Activated T-cell treated with anti-CD3 and anti-CD28 coated beads for 24 hours (primary cell): ENCODE measurements at regions not wholly inside any gene's neighbourhood (a gene's known extent, or its start where the extent isn't known, plus 50 kb on each side); places are given as distances from the start of the nearest gene placed in this dataset.

Source experiments
- DNase-seq: peaks from one replicate; pipeline ENCODE4 v3.0.0-alpha.2; 2020; ENCODE audit warnings: low read depth

DNA sequence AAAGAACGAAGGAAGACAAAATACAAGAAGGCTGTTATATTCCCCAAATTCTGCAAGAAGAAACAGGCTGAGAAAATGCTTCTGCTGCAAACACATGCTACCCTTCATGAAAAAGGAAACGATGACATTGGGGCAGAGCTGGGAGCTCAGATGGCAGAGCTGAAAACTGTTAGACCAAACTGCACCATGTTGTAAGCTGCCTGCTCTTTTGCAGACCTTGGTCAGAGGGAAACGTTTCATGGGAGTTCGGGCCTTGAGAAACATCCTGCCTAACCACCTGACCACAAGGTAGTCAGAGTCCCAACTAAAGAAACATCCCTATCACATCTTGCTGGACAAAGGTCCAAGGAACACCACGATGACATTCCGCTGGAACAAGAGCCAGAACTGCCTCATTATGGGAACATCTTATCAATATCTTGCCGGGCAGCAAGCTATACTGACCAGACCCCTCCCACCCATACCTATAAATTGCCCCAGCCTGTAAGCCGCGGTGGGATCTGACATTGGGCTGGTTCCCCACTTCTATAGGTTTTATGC, 110.7 kb upstream of the CTSC start:
- no peak for DNase-seq

DNA sequence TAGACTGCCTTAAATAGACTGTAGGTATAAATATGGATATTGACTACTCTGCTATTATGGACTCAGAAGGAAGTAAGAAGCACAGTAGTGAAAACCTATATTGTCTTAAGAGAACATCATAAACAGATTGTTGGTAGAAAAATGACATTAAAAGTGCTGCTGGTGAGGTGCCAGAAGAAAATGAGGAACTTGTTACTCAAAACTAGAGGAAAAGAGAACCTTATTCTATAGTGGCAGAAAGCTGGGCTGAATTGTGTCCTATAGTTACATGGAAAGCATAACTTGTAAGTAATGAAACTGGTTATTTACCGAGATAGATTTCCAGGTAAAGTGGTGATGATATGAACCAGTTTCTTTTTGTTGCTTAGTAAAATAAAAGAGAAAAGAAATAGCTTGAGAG, 109.7 kb upstream of the CTSC start:
- no peak for DNase-seq

- no peak for DNase-seq
Measured at GRCh38 chr11:88439356-88439755, 101.8 kb upstream of the CTSC start.

GRCh38 chr11:88438721-88439120, 101.2 kb upstream of the CTSC start:
- DNase-seq = no peak

- DNase-seq = no peak
Measured at GRCh38 chr11:88435415-88435814, 97.9 kb upstream of the CTSC start.

DNA sequence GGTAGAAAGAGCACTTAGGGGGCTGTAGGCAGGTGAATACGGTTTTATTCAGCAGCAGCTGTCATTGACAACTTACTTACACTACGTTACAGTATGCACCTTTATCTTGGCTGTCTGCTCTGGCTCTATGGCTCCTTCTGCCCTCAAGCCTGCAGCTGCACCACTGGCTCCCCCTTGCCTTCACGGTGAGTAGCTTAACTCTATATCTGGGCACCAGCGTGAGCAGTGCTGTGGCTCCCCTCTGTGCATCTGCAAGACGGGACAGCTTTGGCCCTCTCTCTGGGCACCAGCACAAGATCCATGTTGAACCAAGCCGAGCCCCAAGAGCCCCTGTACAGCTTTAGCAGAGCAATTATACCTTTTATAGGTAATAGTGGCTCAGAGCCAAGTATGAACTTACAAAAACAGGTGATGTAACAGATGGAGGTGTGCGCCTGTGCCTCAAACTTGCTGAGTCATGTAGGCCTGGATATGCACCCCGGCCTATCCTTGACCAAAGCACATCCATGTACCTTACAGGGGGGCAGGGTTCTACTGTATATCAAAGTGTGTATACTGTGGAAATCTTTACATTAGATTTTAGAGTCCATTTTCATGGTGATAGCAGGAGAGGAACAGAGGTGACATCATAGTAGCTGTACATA, 96.9 kb upstream of the CTSC start:
- DNase-seq = no peak

- no peak for DNase-seq
Measured at GRCh38 chr11:88433536-88434230, 96.1 kb upstream of the CTSC start.

GRCh38 chr11:88431675-88432341, 94.3 kb upstream of the CTSC start:
- no peak for DNase-seq

GRCh38 chr11:88428959-88429358, 91.4 kb upstream of the CTSC start:
- no peak for DNase-seq

GRCh38 chr11:88427719-88428118, 90.2 kb upstream of the CTSC start:
- no peak for DNase-seq

DNA sequence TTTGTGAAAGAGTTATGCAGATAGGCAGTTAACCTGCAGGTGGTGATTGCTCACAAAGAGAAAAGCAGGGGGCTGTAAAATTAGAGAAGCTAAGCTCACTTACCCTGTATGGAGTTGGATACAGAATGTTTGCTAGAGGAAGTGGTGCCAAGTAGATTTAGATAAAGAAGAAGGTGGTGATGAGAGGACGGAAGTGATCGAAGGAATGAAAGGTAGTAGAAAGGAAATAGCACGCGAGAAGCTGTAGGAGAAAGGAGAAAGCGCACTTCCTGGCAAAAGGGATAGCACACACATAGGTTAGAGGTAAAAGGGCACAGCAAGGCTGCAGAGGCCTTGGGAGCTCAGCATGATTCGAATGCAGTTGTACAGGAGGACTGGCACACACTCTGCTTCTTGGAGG, 87.3 kb upstream of the CTSC start:
- no peak for DNase-seq

DNA sequence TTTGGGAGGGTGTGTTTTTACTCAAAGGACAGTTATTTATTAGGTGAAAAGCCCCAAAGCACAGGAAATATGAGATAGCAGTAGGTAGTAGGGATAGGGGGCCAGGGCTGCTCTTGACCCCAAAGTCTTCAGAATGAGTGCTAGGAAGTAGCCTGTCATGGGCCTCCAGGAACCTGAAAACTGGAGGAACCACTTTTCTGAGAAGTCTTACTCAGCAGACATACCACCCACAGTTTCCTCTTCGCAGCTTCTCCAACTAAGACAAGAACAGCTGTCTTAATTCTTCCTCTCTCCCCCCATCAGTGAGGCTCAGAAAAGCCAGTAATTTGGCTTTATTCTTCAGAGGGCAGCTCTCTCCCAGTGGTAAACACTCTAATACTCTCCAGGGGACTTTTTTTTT, 84.0 kb upstream of the CTSC start:
- DNase-seq = peak; percentile 34

- no peak for DNase-seq
Measured at GRCh38 chr11:88420165-88420791, 82.7 kb upstream of the CTSC start.

- no peak for DNase-seq
Measured at GRCh38 chr11:88418508-88418907, 81.0 kb upstream of the CTSC start.

DNA sequence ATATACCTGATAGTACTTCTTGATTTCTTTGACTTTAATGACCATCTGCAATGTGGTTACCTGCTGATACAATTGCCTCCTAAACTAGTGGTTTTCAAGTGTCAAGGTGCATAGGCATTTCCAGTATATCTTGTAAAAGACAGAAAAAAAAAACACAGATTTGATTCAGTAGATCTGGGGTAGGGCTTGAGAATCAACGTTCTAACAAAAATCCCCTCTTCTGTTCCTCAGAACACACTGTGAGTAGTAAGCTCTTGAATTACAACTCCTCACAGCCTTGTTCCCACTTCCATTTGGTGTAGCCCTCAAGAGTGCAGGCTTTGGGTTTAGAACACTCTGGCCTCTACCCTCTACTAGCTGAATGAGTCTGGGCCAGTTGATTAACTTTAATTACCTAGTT, 78.0 kb upstream of the CTSC start:
- no peak for DNase-seq

GRCh38 chr11:88414981-88415413, 77.5 kb upstream of the CTSC start:
- no peak for DNase-seq

- no peak for DNase-seq
Measured at GRCh38 chr11:88414385-88414861, 76.9 kb upstream of the CTSC start.

DNA sequence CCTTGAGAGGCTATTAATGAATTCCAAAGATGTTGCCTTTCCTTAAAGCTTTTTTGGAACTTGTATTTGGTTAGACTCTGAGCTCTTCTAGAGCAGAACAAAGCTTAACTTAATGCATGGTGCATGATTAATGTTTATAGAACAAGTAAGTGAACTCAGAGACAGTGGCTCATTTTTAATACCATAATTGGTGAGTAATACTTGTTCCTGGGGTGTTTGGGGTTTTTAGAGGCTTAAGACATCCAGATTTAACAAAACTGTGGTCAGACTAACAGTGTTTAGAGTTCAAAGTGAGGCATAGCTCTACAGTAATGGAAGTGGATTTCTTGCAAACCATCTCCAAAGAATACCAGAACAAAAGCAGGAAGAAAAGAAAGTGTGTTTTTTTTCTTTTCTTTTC, 73.7 kb upstream of the CTSC start:
- no peak for DNase-seq

DNA sequence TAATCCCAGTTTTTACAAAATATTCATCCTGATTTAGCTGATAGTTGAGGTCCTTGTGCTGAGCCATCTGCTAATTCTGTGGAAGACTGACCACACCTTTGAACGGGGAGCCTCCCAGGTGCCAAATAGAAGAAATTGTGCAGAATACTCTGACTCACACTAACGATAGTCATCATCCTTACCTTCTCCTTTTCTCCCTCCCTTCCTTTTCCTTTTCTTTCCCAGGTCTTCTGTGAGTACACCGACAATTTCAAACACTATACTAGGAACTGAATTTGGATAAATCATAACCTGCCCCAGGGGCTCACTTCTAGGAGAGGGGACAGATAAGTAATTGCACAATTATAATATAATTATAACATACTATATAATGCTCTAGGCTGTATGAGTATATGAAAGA, 73.1 kb upstream of the CTSC start:
- DNase-seq = no peak

- DNase-seq = no peak
Measured at GRCh38 chr11:88410056-88410455, 72.5 kb upstream of the CTSC start.

GRCh38 chr11:88406876-88407275, 69.3 kb upstream of the CTSC start:
- no peak for DNase-seq

DNA sequence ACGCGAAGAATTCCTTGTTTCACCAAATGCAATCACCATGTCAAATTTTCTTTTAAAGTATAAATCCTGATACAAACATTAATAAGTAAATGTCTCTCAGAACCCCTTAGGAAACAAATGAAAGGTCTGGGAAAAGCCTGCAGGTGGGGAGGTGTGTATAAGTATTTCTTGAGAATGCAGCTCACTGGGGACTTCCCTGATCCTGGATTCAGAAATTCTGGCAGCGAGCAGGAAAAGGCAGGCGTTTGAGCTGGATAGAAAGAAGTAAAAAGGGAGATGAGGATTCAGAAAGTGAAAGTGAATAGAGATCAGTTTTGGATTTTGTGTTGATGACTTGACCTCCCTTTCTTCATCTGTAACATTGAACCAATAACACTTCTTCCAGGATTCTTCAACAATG, 68.3 kb upstream of the CTSC start:
- DNase-seq = no peak
